HCT116 (cell line): ENCODE measurements at regions not wholly inside any gene's neighbourhood (a gene's known extent, or its start where the extent isn't known, plus 50 kb on each side); places are given as distances from the start of the nearest gene placed in this dataset.

Experiments
- ATAC-seq: fragments of 200-7000 bp; cut with Tn5 transposase; 2 replicates; pipeline ENCODE4 v1.9.1; 2020; ENCODE audit warnings: mild to moderate bottlenecking, moderate library complexity
- BruUV-seq: library from RNA; stranded (reverse); fragments of 400-500 nt; replicated peaks from 2 replicates; lab custom pipeline; 2021; lab: Mats Ljungman, UMichigan
- CTCF ChIA-PET: fragments of 300-600 bp; sonication (Branson Sonifier 250); formaldehyde crosslinking; loops from one replicate; lab custom pipeline; 2021; ENCODE audit warnings: antibody characterized with exemption; lab: Charles Lee
- POLR2A ChIA-PET: fragments of 300-600, 350-600 bp; sonication (Branson Sonifier 250); formaldehyde crosslinking; loops from one replicate; lab custom pipeline; 2021; ENCODE audit warnings: antibody characterized with exemption; lab: Charles Lee
- RAD21 ChIA-PET, 2 experiments: fragments of 300-600 bp; sonication (Branson Sonifier 250); formaldehyde crosslinking; loops; one replicate each; lab custom pipeline; 2023; ENCODE audit warnings: low total read pairs in 2 of 2; ENCODE audit not compliant: uncharacterized antibody in 2 of 2, unreplicated experiment in 2 of 2, low non-redundant PET in 1 of 2; lab: Charles Lee
- DNase-seq: peaks from one replicate; pipeline ENCODE4 v3.0.0-alpha.2; 2010; ENCODE audit warnings: low read depth, low spot score
- H2AFZ ChIP-seq: fragments of 200-600 bp; shearing (Covaris generic), sonication (generic); 2 replicates; pipeline ENCODE4 v1.6.1; 2017; ENCODE audit warnings: low read depth, mixed run types, mixed read lengths, antibody characterized with exemption, low read length; ENCODE audit not compliant: poor library complexity, severe bottlenecking
- H3K27ac ChIP-seq: 2 replicates; pipeline ENCODE4 v1.5.1; 2012; ENCODE audit warnings: low read depth, low read length
- H3K27me3 ChIP-seq: fragments of 200-600 bp; sonication (generic); 2 replicates; pipeline ENCODE4 v1.6.1; 2016; ENCODE audit warnings: mixed run types, low read length, mixed read lengths; ENCODE audit not compliant: insufficient read depth
- H3K36me3 ChIP-seq, 2 experiments: fragments of 200-500 bp in 1 of 2; fragments of 200-600 bp in 1 of 2; sonication (Bioruptor generic) in 1 of 2; sonication (generic) in 1 of 2; 2 replicates each; pipeline versions ENCODE4 v1.5.1 to v1.6.1; 2014 to 2016; ENCODE audit warnings: low read length in 2 of 2, inconsistent platforms in 1 of 2, mixed read lengths in 1 of 2, mixed run types in 1 of 2; ENCODE audit not compliant: insufficient read depth in 2 of 2, control insufficient read depth in 1 of 2
- H3K4me1 ChIP-seq, 2 experiments: fragments of 200-600 bp in 1 of 2; sonication (generic) in 1 of 2; 2 replicates each; pipeline versions ENCODE4 v1.5.1 to v1.6.1; 2012 to 2017; ENCODE audit warnings: low read length in 2 of 2, inconsistent platforms in 1 of 2, mild to moderate bottlenecking in 1 of 2, mixed read lengths in 1 of 2, mixed run types in 1 of 2, moderate library complexity in 1 of 2; ENCODE audit not compliant: insufficient read depth in 2 of 2, control insufficient read depth in 1 of 2
- H3K4me2 ChIP-seq: fragments of 200-600 bp; sonication (generic); 2 replicates; pipeline ENCODE4 v1.6.1; 2017; ENCODE audit warnings: mixed run types, low read length, mixed read lengths
- H3K4me3 ChIP-seq, 2 experiments: fragments of 200-600 bp in 1 of 2; sonication (generic) in 1 of 2; replicated peaks in 1 of 2; 2 replicates each; pipeline ENCODE4 v1.5.1; 2011 to 2016; ENCODE audit warnings: low read length in 2 of 2, control low read depth in 1 of 2, low read depth in 1 of 2, mild to moderate bottlenecking in 1 of 2, mixed read lengths in 1 of 2, mixed run types in 1 of 2
- H3K79me2 ChIP-seq: fragments of 200-600 bp; sonication (generic); 2 replicates; pipeline ENCODE4 v1.6.1; 2017; ENCODE audit warnings: mild to moderate bottlenecking, mixed run types, low read length, moderate library complexity, mixed read lengths; ENCODE audit not compliant: insufficient read depth
- H3K9ac ChIP-seq: fragments of 200-600 bp; sonication (generic); 2 replicates; pipeline ENCODE4 v1.6.1; 2016; ENCODE audit warnings: low read length, mixed read lengths
- H3K9me2 ChIP-seq: fragments of 200-600 bp; sonication (generic), shearing (Covaris generic); 2 replicates; pipeline ENCODE4 v1.6.1; 2017; ENCODE audit warnings: mixed run types, mild to moderate bottlenecking, moderate library complexity; ENCODE audit not compliant: insufficient read depth
- H3K9me3 ChIP-seq, 2 experiments: fragments of 200-500 bp in 1 of 2; fragments of 200-600 bp in 1 of 2; sonication (Bioruptor generic) in 1 of 2; sonication (generic) in 1 of 2; 2 replicates each; pipeline ENCODE4 v1.6.1; 2014 to 2017; ENCODE audit warnings: low read length in 2 of 2, mixed read lengths in 2 of 2, inconsistent platforms in 1 of 2, low read depth in 1 of 2, mild to moderate bottlenecking in 1 of 2, mixed run types in 1 of 2, moderate library complexity in 1 of 2; ENCODE audit not compliant: control insufficient read depth in 1 of 2, insufficient read depth in 1 of 2
- H4K20me1 ChIP-seq: fragments of 200-600 bp; sonication (generic), shearing (Covaris generic); 2 replicates; pipeline ENCODE4 v1.6.1; 2017; ENCODE audit warnings: mixed run types, mild to moderate bottlenecking, moderate library complexity; ENCODE audit not compliant: insufficient read depth
- ATF3 ChIP-seq: IDR thresholded peaks from 2 replicates; pipeline ENCODE4 v1.6.1; 2012
- CBX3 ChIP-seq: IDR thresholded peaks from 2 replicates; pipeline ENCODE4 v1.6.1; 2012; ENCODE audit warnings: low read depth
- EZH2phosphoT487 ChIP-seq: fragments of 200-600 bp; IDR thresholded peaks from 2 replicates; pipeline ENCODE4 v1.6.1; 2018; ENCODE audit warnings: antibody characterized with exemption, borderline replicate concordance
- FOSL1 ChIP-seq: IDR thresholded peaks from 2 replicates; pipeline ENCODE4 v1.6.1; 2012; ENCODE audit warnings: low read depth
- JUND ChIP-seq: IDR thresholded peaks from 2 replicates; pipeline ENCODE4 v1.6.1; 2012
- POLR2AphosphoS5 ChIP-seq: IDR thresholded peaks from 2 replicates; pipeline ENCODE4 v1.6.1; 2011; ENCODE audit warnings: mild to moderate bottlenecking, low read depth, low read length, moderate library complexity
- REST ChIP-seq: IDR thresholded peaks from 2 replicates; pipeline ENCODE4 v1.6.1; 2012; ENCODE audit warnings: low read depth
- SRF ChIP-seq: IDR thresholded peaks from 2 replicates; pipeline ENCODE4 v1.6.1; 2012; ENCODE audit warnings: low read depth
- TCF7L2 ChIP-seq: IDR thresholded peaks from 2 replicates; pipeline ENCODE4 v1.7.0; 2011; ENCODE audit warnings: borderline replicate concordance, inconsistent platforms; ENCODE audit not compliant: insufficient read depth, insufficient read length; ENCODE audit errors: extremely low read depth
- YY1 ChIP-seq: IDR thresholded peaks from 2 replicates; pipeline ENCODE4 v1.6.1; 2011; ENCODE audit warnings: low read length, low read depth, moderate library complexity, mild to moderate bottlenecking; ENCODE audit not compliant: insufficient replicate concordance; ENCODE audit errors: extremely low read depth
- ZBTB33 ChIP-seq: IDR thresholded peaks from 2 replicates; pipeline ENCODE4 v1.6.1; 2011; ENCODE audit warnings: mild to moderate bottlenecking, low read length, moderate library complexity; ENCODE audit not compliant: insufficient replicate concordance; ENCODE audit errors: extremely low read depth
- ZFX ChIP-seq: fragments of 450-650 bp; IDR thresholded peaks from 2 replicates; pipeline ENCODE4 v1.6.1; 2017
- ZNF274 ChIP-seq: fragments of 200-500 bp; sonication (Bioruptor generic); IDR thresholded peaks from 2 replicates; pipeline ENCODE4 v1.6.1; 2014; ENCODE audit warnings: mild to moderate bottlenecking, low read depth, low read length, inconsistent platforms
- intact Hi-C: fragments of 100-400 bp; cut with micrococcal nuclease; formaldehyde crosslinking; loops from 2 replicates; pipeline ENCODE4 v1.10.0; 2022

GRCh38 chr3:72696815-72697214 lies 151.4 kb downstream of the SHQ1 start:
- H3K79me2 ChIP-seq: no peaks in the 10 kb centered on the region
- ATAC-seq (no peak), DNase-seq (no peak)
- no peak overlapping the region for H3K9ac ChIP-seq
- ChIA-PET POLR2A (no interaction called here), CTCF (no interaction called here), RAD21 (no interaction called here)
- H3K4me2 ChIP-seq: no peak overlapping the region
- no peaks in the 10 kb centered on the region for H3K4me1 ChIP-seq
- no peak overlapping the region for H2AFZ ChIP-seq
- no TSS peak for BruUV-seq
- no peaks in the 10 kb centered on the region for H4K20me1 ChIP-seq
- no peaks in the 10 kb centered on the region for H3K9me2 ChIP-seq
- H3K36me3 ChIP-seq: no peaks in the 10 kb centered on the region
- TF ChIP-seq ZBTB33 (no peak), CBX3 (no peak), YY1 (no peak), POLR2AphosphoS5 (no peak), EZH2phosphoT487 (no peak), ZFX (no peak)
- peaks cover 3% of the 10 kb centered on the region; the same call in 1 of the 2 replicates for H3K27me3 ChIP-seq
- intact Hi-C loops: no loop called here
- H3K4me3 ChIP-seq: no peak overlapping the region
- H3K9me3 ChIP-seq: no peaks in the 10 kb centered on the region
- no peak overlapping the region for H3K27ac ChIP-seq

GRCh38 chr3:72694398-72694797 lies 153.8 kb downstream of the SHQ1 start:
- BruUV-seq: no TSS peak
- Histone ChIP-seq H3K9me2 (no peaks in the 10 kb centered on the region), H3K27ac (no peak overlapping the region), H3K79me2 (no peaks in the 10 kb centered on the region), H3K36me3 (no peaks in the 10 kb centered on the region), H3K4me3 (no peak overlapping the region), H3K9ac (no peak overlapping the region), H3K9me3 (no peaks in the 10 kb centered on the region), H4K20me1 (no peaks in the 10 kb centered on the region), H3K27me3 (peaks cover 3% of the 10 kb centered on the region; the same call in 1 of the 2 replicates), H3K4me1 (no peaks in the 10 kb centered on the region), H2AFZ (no peak overlapping the region), H3K4me2 (no peak overlapping the region)
- no peak for DNase-seq
- RAD21 ChIA-PET: no interaction called here
- intact Hi-C loops: no loop called here
- POLR2A ChIA-PET: no interaction called here
- ATAC-seq: no peak
- CTCF ChIA-PET: no interaction called here
- TF ChIP-seq FOSL1 (no peak), ATF3 (no peak), EZH2phosphoT487 (no peak), ZNF274 (no peak), SRF (no peak), YY1 (no peak), TCF7L2 (no peak), JUND (no peak), REST (no peak), POLR2AphosphoS5 (no peak)
